NCI-H1048 (cell line): ENCODE measurements at regions not wholly inside any gene's neighbourhood (a gene's known extent, or its start where the extent isn't known, plus 50 kb on each side); places are given as distances from the start of the nearest gene placed in this dataset.

Experiments used
- DNase-seq: peaks from one replicate; lab custom pipeline; 2025; lab: John Stamatoyannopoulos, UW

DNA sequence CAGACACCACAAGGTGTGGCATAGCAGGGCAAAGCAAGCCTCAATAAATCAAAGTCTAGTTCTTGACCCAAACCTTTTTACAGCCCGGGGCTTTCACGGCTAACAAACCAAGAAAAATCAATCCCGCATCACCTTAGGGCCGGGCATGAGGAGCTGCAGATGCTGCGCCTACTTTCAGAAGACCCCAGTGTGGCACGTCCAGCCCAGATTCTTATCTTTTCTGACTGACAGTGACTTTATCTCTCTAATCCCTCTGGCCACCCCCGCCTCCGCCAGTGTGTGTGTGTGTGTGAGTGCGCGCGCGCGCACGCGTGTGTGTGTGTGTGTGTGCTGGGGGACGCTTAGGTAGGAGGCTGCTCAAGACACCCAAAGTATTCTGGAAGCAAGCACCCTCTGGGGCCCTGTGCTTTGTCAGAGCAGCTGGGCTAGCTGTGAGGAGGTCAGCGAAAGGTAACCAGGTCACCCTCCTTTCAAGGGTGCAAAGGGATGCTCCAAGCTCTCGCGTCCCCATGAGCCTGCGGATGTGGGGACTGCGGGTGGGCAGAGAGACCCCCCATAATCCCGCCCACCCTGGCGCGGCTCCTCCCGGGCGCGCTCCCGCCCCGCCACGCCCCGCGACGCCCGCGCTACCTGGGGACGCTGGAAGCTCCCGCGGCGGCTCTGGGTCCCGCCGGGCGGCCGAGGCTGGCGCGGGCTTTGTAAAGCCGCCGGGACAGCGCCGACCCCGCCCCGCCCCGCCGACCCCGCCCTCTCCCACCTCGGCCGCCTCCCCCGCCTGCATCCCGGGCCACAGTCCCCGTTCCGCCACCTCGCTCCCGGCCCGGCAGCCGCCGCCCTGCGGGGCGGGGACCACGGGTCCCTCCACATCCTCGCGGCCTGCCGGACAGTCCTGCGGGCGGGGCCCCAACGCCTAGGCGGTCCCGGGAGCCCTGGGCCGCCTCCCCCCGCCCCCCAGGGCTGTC lies 57.1 kb upstream of the RHOBTB1 start:
- DNase-seq, result peak; percentile 52

DNA sequence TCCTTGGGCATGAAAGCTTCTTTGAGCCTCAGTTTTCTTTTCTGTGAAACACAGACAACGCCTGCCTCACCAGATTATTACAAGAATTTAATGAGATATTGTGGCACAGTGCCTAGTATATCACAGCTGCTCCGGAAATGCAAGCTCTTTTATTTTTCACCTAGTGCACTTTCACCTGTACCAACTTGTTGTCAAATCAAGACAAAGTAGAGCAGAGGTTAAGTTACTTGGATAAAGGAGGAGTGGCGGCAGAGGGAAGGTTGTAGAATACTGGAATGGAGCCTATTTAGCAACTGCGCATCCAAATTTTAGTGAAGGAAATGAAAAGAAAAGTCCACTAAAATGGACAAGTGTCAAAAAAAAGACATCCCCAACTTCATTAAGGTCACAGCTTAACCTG lies 54.9 kb upstream of the RHOBTB1 start:
- DNase-seq, result no peak

DNA sequence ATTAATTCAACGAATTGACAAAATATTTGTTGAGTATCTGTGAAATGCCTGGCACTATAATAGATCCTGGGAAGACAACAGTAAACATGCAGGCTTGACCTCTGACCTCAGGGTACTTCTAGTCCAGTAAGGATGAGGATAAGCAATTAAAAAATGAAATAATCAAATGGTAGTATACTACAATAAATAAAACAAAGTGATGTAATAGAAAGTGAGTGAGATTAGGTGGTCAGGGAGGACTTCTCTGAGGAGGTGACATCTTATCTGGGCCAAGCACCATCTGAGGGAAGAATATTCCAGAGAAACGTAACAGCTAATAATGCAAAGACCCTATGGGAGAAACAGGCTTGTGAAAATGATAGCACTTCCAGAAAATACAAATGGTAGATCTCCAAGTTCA lies 50.1 kb upstream of the RHOBTB1 start:
- DNase-seq, result no peak
